A673 (cell line): ENCODE measurements at regions not wholly inside any gene's neighbourhood (a gene's known extent, or its start where the extent isn't known, plus 50 kb on each side); places are given as distances from the start of the nearest gene placed in this dataset.

ENCODE experiments used
- BruUV-seq: library from RNA; stranded (reverse); fragments of 400-500 nt; replicated peaks from 2 replicates; lab custom pipeline; 2021; lab: Mats Ljungman, UMichigan
- CTCF ChIA-PET: fragments of 300-600 bp; sonication (Branson Sonifier 250); formaldehyde crosslinking; loops from one replicate; lab custom pipeline; 2022; ENCODE audit warnings: antibody characterized with exemption; lab: Charles Lee
- POLR2A ChIA-PET: fragments of 300-600 bp; sonication (Branson Sonifier 250); formaldehyde crosslinking; loops from one replicate; lab custom pipeline; 2022; ENCODE audit warnings: antibody characterized with exemption; ENCODE audit not compliant: low non-redundant PET; lab: Charles Lee
- DNase-seq: peaks from one replicate; pipeline ENCODE4 v3.0.0-alpha.2; 2015; ENCODE audit warnings: low spot score
- H3K27ac ChIP-seq: fragments of 200-600 bp; sonication (generic); 2 replicates; pipeline ENCODE4 v1.5.1; 2016; ENCODE audit warnings: mixed run types, low read depth, mild to moderate bottlenecking, mixed read lengths, antibody characterized with exemption, low read length; ENCODE audit not compliant: poor library complexity, severe bottlenecking
- H3K27me3 ChIP-seq: fragments of 200-600 bp; sonication (generic); replicated peaks from 2 replicates; pipeline ENCODE4 v1.6.1; 2017; ENCODE audit warnings: mixed run types, low read depth, mild to moderate bottlenecking, mixed read lengths, antibody characterized with exemption, low read length; ENCODE audit not compliant: insufficient read depth, poor library complexity
- H3K36me3 ChIP-seq: fragments of 200-600 bp; sonication (generic); 2 replicates; pipeline ENCODE4 v1.6.1; 2016; ENCODE audit warnings: mixed run types, mild to moderate bottlenecking, mixed read lengths, antibody characterized with exemption, low read length; ENCODE audit not compliant: insufficient read depth, poor library complexity, severe bottlenecking
- H3K4me1 ChIP-seq: fragments of 200-600 bp; sonication (generic); 2 replicates; pipeline ENCODE4 v1.6.1; 2017; ENCODE audit warnings: mixed run types, mild to moderate bottlenecking, mixed read lengths, antibody characterized with exemption, low read length; ENCODE audit not compliant: insufficient read depth, poor library complexity, severe bottlenecking
- H3K4me3 ChIP-seq: fragments of 200-600 bp; sonication (generic); 2 replicates; pipeline ENCODE4 v1.5.1; 2016; ENCODE audit warnings: low read depth, mixed run types, mild to moderate bottlenecking, mixed read lengths, low read length; ENCODE audit not compliant: poor library complexity, severe bottlenecking
- H3K9me3 ChIP-seq: fragments of 200-600 bp; sonication (generic); 2 replicates; pipeline ENCODE4 v1.6.1; 2016; ENCODE audit warnings: mixed run types, low read depth, mild to moderate bottlenecking, mixed read lengths, antibody characterized with exemption, low read length; ENCODE audit not compliant: poor library complexity, severe bottlenecking
- CTCF ChIP-seq: fragments of 300-800, 200-600 bp; sonication (generic); conservative IDR thresholded peaks from 2 replicates; pipeline ENCODE4 v1.5.1; 2017; ENCODE audit warnings: low read depth, mild to moderate bottlenecking, antibody characterized with exemption, low read length, moderate library complexity, mixed read lengths
- EZH2 ChIP-seq: fragments of 200-600 bp; sonication (generic); IDR thresholded peaks from 2 replicates; pipeline ENCODE4 v1.6.1; 2017; ENCODE audit warnings: borderline replicate concordance, low read depth, mild to moderate bottlenecking, mixed read lengths, antibody characterized with exemption, low read length; ENCODE audit not compliant: poor library complexity, severe bottlenecking
- intact Hi-C: fragments of 100-400 bp; cut with micrococcal nuclease; formaldehyde crosslinking; loops from one replicate; pipeline ENCODE4 v1.10.0; 2022; ENCODE audit not compliant: unreplicated experiment

GRCh38 chr11:128232588-128232987 is 354.8 kb downstream of the ETS1 start:
- Histone ChIP-seq H3K27ac (no peak overlapping the region), H3K27me3 (no peaks in the 10 kb centered on the region), H3K9me3 (no peaks in the 10 kb centered on the region), H3K4me1 (no peaks in the 10 kb centered on the region), H3K36me3 (no peaks in the 10 kb centered on the region), H3K4me3 (no peak overlapping the region)
- no TSS peak for BruUV-seq
- intact Hi-C loops = no loop called here
- no peak for DNase-seq
- ChIA-PET POLR2A (no interaction called here), CTCF (no interaction called here)
- no peak for TF ChIP-seq CTCF

- CTCF ChIA-PET = no interaction called here
Observed at GRCh38 chr11:128231845-128232410, 355.4 kb downstream of the ETS1 start.

GRCh38 chr11:128227466-128227865 is 359.9 kb downstream of the ETS1 start:
- H3K4me1 ChIP-seq = no peaks in the 10 kb centered on the region
- DNase-seq = no peak
- H3K4me3 ChIP-seq = no peak overlapping the region
- TF ChIP-seq EZH2 (no peak), CTCF (no peak)
- BruUV-seq = no TSS peak
- peaks cover 3% of the 10 kb centered on the region for H3K27me3 ChIP-seq
- H3K36me3 ChIP-seq = no peaks in the 10 kb centered on the region
- H3K9me3 ChIP-seq = no peaks in the 10 kb centered on the region
- POLR2A ChIA-PET = no interaction called here
- intact Hi-C loops = no loop called here
- CTCF ChIA-PET = no interaction called here
- H3K27ac ChIP-seq = no peak overlapping the region

More at GRCh38 chr11:128231845-128232410, 355.4 kb downstream of the ETS1 start:
- Histone ChIP-seq H3K9me3 (no peaks in the 10 kb centered on the region), H3K4me1 (no peaks in the 10 kb centered on the region), H3K4me3 (no peak overlapping the region), H3K36me3 (no peaks in the 10 kb centered on the region), H3K27ac (no peak overlapping the region), H3K27me3 (no peaks in the 10 kb centered on the region)
- no TSS peak for BruUV-seq
- intact Hi-C loops = no loop called here
- POLR2A ChIA-PET = no interaction called here
- no peak for DNase-seq
- no peak for TF ChIP-seq CTCF
- TF ChIP-seq EZH2 = no peak
